HEK293 (cell line): ENCODE measurements at regions not wholly inside any gene's neighbourhood (a gene's known extent, or its start where the extent isn't known, plus 50 kb on each side); places are given as distances from the start of the nearest gene placed in this dataset.

Experiments used
- KLF16 ChIP-seq: fragments of 450-650 bp; formaldehyde crosslinking; IDR thresholded peaks from 2 replicates; pipeline ENCODE4 v1.5.1; 2017; ENCODE audit warnings: missing biosample characterization, missing genetic modification characterization
- TCF7L2 ChIP-seq: IDR thresholded peaks from 2 replicates; pipeline ENCODE4 v1.6.1; 2011; ENCODE audit warnings: low read depth, mild to moderate bottlenecking, inconsistent platforms, low read length, moderate library complexity, borderline replicate concordance
- ZNF404 ChIP-seq: fragments of 450-650 bp; formaldehyde crosslinking; IDR thresholded peaks from 2 replicates; pipeline ENCODE4 v1.5.1; 2017; ENCODE audit warnings: missing biosample characterization, missing genetic modification characterization
- ZNF629 ChIP-seq: fragments of 450-650 bp; formaldehyde crosslinking; IDR thresholded peaks from 2 replicates; pipeline ENCODE4 v1.5.1; 2017; ENCODE audit warnings: missing biosample characterization, missing genetic modification characterization
- ZNF747 ChIP-seq: fragments of 450-650 bp; formaldehyde crosslinking; IDR thresholded peaks from 2 replicates; pipeline ENCODE4 v1.5.1; 2016; ENCODE audit warnings: missing biosample characterization, missing genetic modification characterization
- ZXDB ChIP-seq: fragments of 450-650 bp; formaldehyde crosslinking; IDR thresholded peaks from 2 replicates; pipeline ENCODE4 v1.5.1; 2016; ENCODE audit warnings: missing biosample characterization, missing genetic modification characterization
- TF ChIP-seq, protein P1 (sequence below): fragments of 450-650 bp; formaldehyde crosslinking; IDR thresholded peaks from 2 replicates; pipeline ENCODE4 v1.5.1; 2016; ENCODE audit warnings: missing biosample characterization, missing genetic modification characterization
- TF ChIP-seq, protein P2 (sequence below): fragments of 450-650 bp; formaldehyde crosslinking; conservative IDR thresholded peaks from 2 replicates; pipeline ENCODE4 v1.5.1; 2016; ENCODE audit warnings: low read depth, missing biosample characterization, missing genetic modification characterization
- TF ChIP-seq, protein P3 (sequence below): fragments of 450-650 bp; formaldehyde crosslinking; IDR thresholded peaks from 2 replicates; pipeline ENCODE4 v1.5.1; 2016; ENCODE audit warnings: missing biosample characterization, missing genetic modification characterization
- TF ChIP-seq, protein P4 (sequence below): fragments of 450-650 bp; formaldehyde crosslinking; conservative IDR thresholded peaks from 2 replicates; pipeline ENCODE4 v1.5.1; 2016; ENCODE audit warnings: low read depth, missing biosample characterization, missing genetic modification characterization
- TF ChIP-seq, protein P5 (sequence below): fragments of 450-650 bp; formaldehyde crosslinking; IDR thresholded peaks from 2 replicates; pipeline ENCODE4 v1.5.1; 2016; ENCODE audit warnings: missing biosample characterization, missing genetic modification characterization
- TF ChIP-seq, protein P6 (sequence below): fragments of 450-650 bp; formaldehyde crosslinking; IDR thresholded peaks from 2 replicates; pipeline ENCODE4 v1.5.1; 2017; ENCODE audit warnings: missing biosample characterization, missing genetic modification characterization
- TF ChIP-seq, protein P7 (sequence below): fragments of 450-650 bp; formaldehyde crosslinking; IDR thresholded peaks from 2 replicates; pipeline ENCODE4 v1.5.1; 2016; ENCODE audit warnings: missing biosample characterization, missing genetic modification characterization, low read depth

DNA sequence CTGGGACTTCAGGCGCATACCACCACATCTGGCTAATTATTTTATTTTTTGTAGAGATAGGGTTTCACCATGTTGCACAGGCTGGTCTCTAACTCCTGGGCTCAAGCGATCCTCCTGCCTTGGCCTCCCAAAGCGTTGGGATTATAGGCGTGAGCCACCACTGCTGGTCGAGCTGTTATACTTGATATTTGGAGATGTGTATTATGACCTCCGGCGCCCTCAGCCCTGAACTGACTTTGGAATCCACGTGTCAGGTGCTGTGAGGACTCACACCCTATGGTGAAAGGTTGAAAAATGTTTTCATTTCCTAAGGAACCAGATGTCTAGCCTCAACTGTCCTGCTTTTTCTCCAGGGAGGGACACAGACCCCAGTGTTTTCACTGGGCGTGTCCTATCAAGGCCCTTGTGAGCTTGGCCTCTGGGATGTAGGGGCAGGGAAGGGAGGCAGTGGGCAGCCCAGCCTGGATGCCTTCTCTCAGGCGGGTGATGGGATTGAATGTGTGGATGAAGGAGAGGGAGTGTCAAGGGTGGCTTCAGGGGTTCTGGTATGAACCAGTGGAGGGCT is 56.4 kb upstream of the HAAO start:
- TF ChIP-seq, protein P1, sequence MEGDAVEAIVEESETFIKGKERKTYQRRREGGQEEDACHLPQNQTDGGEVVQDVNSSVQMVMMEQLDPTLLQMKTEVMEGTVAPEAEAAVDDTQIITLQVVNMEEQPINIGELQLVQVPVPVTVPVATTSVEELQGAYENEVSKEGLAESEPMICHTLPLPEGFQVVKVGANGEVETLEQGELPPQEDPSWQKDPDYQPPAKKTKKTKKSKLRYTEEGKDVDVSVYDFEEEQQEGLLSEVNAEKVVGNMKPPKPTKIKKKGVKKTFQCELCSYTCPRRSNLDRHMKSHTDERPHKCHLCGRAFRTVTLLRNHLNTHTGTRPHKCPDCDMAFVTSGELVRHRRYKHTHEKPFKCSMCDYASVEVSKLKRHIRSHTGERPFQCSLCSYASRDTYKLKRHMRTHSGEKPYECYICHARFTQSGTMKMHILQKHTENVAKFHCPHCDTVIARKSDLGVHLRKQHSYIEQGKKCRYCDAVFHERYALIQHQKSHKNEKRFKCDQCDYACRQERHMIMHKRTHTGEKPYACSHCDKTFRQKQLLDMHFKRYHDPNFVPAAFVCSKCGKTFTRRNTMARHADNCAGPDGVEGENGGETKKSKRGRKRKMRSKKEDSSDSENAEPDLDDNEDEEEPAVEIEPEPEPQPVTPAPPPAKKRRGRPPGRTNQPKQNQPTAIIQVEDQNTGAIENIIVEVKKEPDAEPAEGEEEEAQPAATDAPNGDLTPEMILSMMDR (tag by site-specific recombination) = no peak
- TF ChIP-seq ZNF629 (tag by site-specific recombination) (no peak), KLF16 (no peak), ZXDB (tag by site-specific recombination) (no peak), TCF7L2 (no peak), ZNF404 (no peak), ZNF747 (tag by site-specific recombination) (no peak)
- TF ChIP-seq, protein P2, sequence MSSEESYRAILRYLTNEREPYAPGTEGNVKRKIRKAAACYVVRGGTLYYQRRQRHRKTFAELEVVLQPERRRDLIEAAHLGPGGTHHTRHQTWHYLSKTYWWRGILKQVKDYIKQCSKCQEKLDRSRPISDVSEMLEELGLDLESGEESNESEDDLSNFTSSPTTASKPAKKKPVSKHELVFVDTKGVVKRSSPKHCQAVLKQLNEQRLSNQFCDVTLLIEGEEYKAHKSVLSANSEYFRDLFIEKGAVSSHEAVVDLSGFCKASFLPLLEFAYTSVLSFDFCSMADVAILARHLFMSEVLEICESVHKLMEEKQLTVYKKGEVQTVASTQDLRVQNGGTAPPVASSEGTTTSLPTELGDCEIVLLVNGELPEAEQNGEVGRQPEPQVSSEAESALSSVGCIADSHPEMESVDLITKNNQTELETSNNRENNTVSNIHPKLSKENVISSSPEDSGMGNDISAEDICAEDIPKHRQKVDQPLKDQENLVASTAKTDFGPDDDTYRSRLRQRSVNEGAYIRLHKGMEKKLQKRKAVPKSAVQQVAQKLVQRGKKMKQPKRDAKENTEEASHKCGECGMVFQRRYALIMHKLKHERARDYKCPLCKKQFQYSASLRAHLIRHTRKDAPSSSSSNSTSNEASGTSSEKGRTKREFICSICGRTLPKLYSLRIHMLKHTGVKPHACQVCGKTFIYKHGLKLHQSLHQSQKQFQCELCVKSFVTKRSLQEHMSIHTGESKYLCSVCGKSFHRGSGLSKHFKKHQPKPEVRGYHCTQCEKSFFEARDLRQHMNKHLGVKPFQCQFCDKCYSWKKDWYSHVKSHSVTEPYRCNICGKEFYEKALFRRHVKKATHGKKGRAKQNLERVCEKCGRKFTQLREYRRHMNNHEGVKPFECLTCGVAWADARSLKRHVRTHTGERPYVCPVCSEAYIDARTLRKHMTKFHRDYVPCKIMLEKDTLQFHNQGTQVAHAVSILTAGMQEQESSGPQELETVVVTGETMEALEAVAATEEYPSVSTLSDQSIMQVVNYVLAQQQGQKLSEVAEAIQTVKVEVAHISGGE (tag by site-specific recombination) = no peak
- TF ChIP-seq, protein P3, sequence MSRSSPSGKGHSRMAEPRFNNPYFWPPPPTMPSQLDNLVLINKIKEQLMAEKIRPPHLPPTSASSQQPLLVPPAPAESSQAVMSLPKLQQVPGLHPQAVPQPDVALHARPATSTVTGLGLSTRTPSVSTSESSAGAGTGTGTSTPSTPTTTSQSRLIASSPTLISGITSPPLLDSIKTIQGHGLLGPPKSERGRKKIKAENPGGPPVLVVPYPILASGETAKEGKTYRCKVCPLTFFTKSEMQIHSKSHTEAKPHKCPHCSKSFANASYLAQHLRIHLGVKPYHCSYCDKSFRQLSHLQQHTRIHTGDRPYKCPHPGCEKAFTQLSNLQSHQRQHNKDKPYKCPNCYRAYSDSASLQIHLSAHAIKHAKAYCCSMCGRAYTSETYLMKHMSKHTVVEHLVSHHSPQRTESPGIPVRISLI (tag by site-specific recombination) = no peak
- TF ChIP-seq, protein P4, sequence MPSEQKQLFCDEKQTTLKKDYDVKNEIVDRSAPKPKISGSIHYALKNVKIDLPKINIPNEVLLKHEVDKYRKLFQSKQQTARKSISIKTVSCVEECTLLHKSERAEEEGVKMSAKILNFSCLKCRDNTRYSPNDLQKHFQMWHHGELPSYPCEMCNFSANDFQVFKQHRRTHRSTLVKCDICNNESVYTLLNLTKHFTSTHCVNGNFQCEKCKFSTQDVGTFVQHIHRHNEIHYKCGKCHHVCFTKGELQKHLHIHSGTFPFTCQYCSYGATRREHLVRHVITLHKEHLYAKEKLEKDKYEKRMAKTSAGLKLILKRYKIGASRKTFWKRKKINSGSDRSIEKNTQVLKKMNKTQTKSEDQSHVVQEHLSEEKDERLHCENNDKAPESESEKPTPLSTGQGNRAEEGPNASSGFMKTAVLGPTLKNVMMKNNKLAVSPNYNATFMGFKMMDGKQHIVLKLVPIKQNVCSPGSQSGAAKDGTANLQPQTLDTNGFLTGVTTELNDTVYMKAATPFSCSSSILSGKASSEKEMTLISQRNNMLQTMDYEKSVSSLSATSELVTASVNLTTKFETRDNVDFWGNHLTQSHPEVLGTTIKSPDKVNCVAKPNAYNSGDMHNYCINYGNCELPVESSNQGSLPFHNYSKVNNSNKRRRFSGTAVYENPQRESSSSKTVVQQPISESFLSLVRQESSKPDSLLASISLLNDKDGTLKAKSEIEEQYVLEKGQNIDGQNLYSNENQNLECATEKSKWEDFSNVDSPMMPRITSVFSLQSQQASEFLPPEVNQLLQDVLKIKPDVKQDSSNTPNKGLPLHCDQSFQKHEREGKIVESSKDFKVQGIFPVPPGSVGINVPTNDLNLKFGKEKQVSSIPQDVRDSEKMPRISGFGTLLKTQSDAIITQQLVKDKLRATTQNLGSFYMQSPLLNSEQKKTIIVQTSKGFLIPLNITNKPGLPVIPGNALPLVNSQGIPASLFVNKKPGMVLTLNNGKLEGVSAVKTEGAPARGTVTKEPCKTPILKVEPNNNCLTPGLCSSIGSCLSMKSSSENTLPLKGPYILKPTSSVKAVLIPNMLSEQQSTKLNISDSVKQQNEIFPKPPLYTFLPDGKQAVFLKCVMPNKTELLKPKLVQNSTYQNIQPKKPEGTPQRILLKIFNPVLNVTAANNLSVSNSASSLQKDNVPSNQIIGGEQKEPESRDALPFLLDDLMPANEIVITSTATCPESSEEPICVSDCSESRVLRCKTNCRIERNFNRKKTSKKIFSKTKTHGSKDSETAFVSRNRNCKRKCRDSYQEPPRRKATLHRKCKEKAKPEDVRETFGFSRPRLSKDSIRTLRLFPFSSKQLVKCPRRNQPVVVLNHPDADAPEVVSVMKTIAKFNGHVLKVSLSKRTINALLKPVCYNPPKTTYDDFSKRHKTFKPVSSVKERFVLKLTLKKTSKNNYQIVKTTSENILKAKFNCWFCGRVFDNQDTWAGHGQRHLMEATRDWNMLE (tag by site-specific recombination) = no peak
- TF ChIP-seq, protein P5, sequence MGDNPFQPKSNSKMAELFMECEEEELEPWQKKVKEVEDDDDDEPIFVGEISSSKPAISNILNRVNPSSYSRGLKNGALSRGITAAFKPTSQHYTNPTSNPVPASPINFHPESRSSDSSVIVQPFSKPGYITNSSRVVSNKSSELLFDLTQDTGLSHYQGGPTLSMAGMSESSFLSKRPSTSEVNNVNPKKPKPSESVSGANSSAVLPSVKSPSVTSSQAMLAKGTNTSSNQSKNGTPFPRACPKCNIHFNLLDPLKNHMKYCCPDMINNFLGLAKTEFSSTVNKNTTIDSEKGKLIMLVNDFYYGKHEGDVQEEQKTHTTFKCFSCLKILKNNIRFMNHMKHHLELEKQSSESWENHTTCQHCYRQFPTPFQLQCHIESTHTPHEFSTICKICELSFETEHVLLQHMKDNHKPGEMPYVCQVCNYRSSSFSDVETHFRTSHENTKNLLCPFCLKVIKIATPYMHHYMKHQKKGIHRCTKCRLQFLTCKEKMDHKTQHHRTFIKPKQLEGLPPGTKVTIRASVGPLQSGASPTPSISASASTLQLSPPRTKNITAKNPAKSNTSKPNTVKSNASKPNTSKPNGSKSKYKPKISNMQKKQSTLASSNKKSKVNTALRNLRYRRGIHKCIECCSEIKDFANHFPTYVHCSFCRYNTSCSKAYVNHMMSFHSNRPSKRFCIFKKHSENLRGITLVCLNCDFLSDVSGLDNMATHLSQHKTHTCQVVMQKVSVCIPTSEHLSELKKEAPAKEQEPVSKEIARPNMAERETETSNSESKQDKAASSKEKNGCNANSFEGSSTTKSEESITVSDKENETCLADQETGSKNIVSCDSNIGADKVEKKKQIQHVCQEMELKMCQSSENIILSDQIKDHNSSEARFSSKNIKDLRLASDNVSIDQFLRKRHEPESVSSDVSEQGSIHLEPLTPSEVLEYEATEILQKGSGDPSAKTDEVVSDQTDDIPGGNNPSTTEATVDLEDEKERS (tag by site-specific recombination) = no peak
- TF ChIP-seq, protein P6, sequence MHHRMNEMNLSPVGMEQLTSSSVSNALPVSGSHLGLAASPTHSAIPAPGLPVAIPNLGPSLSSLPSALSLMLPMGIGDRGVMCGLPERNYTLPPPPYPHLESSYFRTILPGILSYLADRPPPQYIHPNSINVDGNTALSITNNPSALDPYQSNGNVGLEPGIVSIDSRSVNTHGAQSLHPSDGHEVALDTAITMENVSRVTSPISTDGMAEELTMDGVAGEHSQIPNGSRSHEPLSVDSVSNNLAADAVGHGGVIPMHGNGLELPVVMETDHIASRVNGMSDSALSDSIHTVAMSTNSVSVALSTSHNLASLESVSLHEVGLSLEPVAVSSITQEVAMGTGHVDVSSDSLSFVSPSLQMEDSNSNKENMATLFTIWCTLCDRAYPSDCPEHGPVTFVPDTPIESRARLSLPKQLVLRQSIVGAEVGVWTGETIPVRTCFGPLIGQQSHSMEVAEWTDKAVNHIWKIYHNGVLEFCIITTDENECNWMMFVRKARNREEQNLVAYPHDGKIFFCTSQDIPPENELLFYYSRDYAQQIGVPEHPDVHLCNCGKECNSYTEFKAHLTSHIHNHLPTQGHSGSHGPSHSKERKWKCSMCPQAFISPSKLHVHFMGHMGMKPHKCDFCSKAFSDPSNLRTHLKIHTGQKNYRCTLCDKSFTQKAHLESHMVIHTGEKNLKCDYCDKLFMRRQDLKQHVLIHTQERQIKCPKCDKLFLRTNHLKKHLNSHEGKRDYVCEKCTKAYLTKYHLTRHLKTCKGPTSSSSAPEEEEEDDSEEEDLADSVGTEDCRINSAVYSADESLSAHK (tag by site-specific recombination) = no peak
- TF ChIP-seq, protein P7, sequence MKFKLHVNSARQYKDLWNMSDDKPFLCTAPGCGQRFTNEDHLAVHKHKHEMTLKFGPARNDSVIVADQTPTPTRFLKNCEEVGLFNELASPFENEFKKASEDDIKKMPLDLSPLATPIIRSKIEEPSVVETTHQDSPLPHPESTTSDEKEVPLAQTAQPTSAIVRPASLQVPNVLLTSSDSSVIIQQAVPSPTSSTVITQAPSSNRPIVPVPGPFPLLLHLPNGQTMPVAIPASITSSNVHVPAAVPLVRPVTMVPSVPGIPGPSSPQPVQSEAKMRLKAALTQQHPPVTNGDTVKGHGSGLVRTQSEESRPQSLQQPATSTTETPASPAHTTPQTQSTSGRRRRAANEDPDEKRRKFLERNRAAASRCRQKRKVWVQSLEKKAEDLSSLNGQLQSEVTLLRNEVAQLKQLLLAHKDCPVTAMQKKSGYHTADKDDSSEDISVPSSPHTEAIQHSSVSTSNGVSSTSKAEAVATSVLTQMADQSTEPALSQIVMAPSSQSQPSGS (tag by site-specific recombination) = no peak
